IPS-18a (cell line): ENCODE measurements at regions not wholly inside any gene's neighbourhood (a gene's known extent, or its start where the extent isn't known, plus 50 kb on each side); places are given as distances from the start of the nearest gene placed in this dataset.
"Not testable (repeated sequence)": the region's sequence is repeated elsewhere in the genome, so short reads cannot be mapped to it uniquely, and the experiment has no call there.

Source experiments
- H3K27ac ChIP-seq: one replicate; pipeline ENCODE4 v1.5.1; 2013; ENCODE audit warnings: low read length
- H3K27me3 ChIP-seq: one replicate; pipeline ENCODE4 v1.6.1; 2013; ENCODE audit warnings: mild to moderate bottlenecking, low read length; ENCODE audit not compliant: control insufficient read depth, insufficient read depth
- H3K36me3 ChIP-seq: one replicate; pipeline ENCODE4 v1.6.1; 2013; ENCODE audit warnings: low read depth, low read length; ENCODE audit not compliant: control insufficient read depth
- H3K4me1 ChIP-seq: one replicate; pipeline ENCODE4 v1.6.1; 2013; ENCODE audit warnings: low read depth, low read length; ENCODE audit not compliant: control insufficient read depth
- H3K4me3 ChIP-seq: one replicate; pipeline ENCODE4 v1.5.1; 2013; ENCODE audit warnings: low read length
- H3K9ac ChIP-seq: one replicate; pipeline ENCODE4 v1.6.1; 2013; ENCODE audit warnings: mild to moderate bottlenecking, low read length, moderate library complexity
- H3K9me3 ChIP-seq: one replicate; pipeline ENCODE4 v1.6.1; 2013; ENCODE audit warnings: low read depth, low read length; ENCODE audit not compliant: control insufficient read depth

DNA sequence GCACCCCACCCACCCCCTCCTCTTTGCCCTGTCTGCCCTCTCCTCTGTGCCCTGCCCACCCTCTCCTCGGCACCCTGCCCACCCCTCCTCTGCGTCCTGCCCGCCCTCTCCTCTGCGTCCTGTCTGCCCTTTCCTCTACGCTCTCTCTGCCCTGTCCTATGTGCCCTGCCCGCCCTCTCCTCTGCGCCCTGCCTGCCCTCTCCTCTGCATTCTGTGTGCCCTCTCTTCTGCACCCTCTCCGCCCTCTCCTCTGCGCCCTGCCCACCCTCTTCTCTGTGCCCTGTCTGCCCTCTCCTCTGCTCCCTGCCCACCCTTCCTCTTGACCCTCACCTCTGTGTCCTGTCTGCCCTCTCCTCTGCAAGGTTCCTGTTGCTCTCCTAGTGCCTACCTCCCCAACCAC lies 233.6 kb downstream of the SMAD2 start:
- Histone ChIP-seq H3K27ac (no peak overlapping the region), H3K9me3 (no peaks in the 10 kb centered on the region), H3K4me3 (no peak overlapping the region), H3K27me3 (no peaks in the 10 kb centered on the region), H3K9ac (no peak overlapping the region), H3K4me1 (no peaks in the 10 kb centered on the region), H3K36me3 (no peaks in the 10 kb centered on the region)

DNA sequence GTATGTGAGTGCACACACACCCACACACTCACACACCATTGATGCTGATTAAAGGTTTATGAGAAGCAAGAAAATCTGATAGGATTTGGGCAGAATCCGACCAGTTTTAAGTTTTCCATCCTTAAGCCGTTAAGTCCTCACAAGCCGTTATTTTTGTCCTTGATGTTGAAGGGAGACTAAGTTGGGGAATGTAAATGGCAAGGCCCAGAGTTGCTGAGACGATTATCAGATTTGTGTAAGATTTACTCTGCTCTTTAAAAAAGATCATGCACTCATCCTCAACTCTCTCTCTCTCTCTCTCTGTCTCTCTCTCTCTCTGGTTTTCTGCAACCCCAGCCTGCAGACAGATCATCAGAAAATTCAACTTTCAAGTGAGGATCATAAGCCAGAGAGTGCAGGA lies 238.8 kb downstream of the SMAD2 start:
- H3K9ac ChIP-seq, result no peak overlapping the region
- peaks cover 7% of the 10 kb centered on the region for H3K4me1 ChIP-seq
- H3K4me3 ChIP-seq, result no peak overlapping the region
- no peak overlapping the region for H3K27ac ChIP-seq
- H3K9me3 ChIP-seq, result no peaks in the 10 kb centered on the region
- H3K36me3 ChIP-seq, result no peaks in the 10 kb centered on the region
- no peaks in the 10 kb centered on the region for H3K27me3 ChIP-seq

DNA sequence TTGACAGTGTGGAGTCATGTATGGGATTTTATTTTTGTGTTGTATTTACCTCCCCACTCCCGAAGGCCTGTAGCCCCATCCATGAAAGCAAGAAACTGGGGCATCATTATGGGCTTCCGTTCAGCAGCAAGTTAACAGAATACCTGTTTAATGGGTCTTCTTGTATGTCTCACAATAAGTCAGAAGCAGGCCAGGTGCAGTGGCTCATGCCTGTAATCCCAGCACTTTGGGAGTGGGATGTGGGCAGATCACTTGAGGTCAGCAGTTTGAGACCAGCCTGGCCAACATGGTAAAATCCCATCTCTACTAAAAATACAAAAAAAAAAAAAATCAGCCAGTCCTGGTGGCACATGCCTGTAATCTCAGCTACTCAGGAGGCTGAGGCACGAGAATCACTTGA lies 239.7 kb downstream of the SMAD2 start:
- not testable (repeated sequence) for H3K36me3 ChIP-seq, H3K4me1 ChIP-seq, H3K27me3 ChIP-seq, H3K9me3 ChIP-seq, H3K4me3 ChIP-seq, H3K27ac ChIP-seq, H3K9ac ChIP-seq

DNA sequence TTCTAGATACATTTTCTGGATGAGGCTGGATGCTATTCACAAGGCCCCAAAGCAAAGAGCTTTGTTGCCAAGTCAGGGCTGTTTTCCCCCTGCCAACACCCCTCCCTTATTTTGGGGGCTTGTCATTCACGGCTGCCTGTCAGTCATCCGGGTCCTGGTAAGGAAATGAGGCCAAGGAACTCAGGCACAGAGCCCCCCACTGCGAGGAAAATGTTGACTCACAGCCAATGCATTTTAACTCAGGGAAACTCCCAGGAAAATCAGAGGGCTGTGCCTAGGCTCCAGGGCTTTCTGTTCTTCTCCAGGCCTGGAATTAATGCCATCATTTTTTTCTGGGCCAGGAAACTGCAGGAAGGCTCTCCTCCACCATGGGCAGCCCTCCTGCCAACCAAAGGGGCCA lies 241.1 kb downstream of the SMAD2 start:
- Histone ChIP-seq H3K9me3 (no peaks in the 10 kb centered on the region), H3K27ac (no peak overlapping the region), H3K36me3 (no peaks in the 10 kb centered on the region), H3K4me1 (peaks cover 7% of the 10 kb centered on the region), H3K9ac (no peak overlapping the region), H3K27me3 (no peaks in the 10 kb centered on the region), H3K4me3 (no peak overlapping the region)

DNA sequence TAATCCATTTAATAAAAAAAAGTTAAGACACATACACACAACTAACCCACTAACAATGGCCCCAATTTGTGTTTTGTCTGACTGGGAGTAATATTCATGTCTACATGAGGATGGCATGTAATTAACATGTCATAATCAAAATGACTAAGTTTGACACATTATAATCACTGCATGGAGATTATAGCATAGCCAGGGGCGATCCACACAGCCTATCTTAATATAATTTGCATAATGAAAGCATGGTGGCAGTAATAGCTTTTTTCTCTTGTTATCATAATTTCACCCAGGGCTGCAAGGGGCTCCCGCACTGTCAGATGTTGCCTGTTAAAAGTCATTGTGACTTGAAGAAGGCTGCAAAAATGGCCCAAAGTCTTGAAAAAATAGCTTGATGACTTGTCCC lies 243.7 kb downstream of the SMAD2 start:
- Histone ChIP-seq H3K9ac (no peak overlapping the region), H3K9me3 (no peaks in the 10 kb centered on the region), H3K4me3 (no peak overlapping the region), H3K27ac (no peak overlapping the region), H3K36me3 (no peaks in the 10 kb centered on the region), H3K4me1 (peaks cover 7% of the 10 kb centered on the region), H3K27me3 (no peaks in the 10 kb centered on the region)

DNA sequence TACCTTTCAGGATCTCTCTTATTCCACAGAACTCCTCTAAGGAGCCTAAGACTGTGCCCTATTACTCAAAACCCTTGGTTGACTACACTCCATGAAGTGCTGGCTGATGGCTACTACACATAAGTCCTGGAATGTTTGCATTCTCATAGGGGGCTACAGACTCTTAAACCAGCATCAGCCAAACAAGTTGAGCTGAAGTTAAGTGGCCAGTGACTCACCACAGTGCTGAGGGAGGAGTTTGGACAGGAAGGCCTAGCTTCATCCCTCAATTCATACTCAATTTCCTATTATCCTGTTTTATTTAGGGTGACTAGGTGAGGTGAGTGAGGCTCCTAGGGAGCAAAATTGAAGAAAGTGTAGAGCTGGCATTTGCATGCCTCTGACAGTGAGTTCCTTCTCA lies 246.7 kb downstream of the SMAD2 start:
- Histone ChIP-seq H3K9ac (no peak overlapping the region), H3K9me3 (no peaks in the 10 kb centered on the region), H3K36me3 (no peaks in the 10 kb centered on the region), H3K4me3 (no peak overlapping the region), H3K27me3 (no peaks in the 10 kb centered on the region), H3K4me1 (no peaks in the 10 kb centered on the region), H3K27ac (no peak overlapping the region)

DNA sequence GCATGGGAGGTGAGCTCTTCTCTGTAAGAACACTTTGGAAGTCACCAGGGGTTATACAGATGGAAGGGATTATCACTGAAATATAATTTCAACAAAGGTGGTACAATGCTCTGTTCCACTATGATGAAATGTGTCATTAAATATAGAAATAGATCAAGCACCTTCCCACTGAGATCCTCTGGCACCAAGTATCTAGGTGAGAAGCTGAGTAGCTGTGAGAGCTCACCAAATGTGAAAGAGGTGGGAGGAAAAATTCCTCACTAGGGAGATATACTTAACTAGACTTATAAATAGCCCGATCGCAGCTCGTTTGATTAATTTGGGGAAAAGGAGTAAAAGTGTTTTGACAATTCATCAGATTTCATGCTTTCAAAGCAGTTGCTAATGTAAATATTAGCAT lies 247.6 kb downstream of the SMAD2 start:
- Histone ChIP-seq H3K36me3 (no peaks in the 10 kb centered on the region), H3K27me3 (no peaks in the 10 kb centered on the region), H3K27ac (no peak overlapping the region)

DNA sequence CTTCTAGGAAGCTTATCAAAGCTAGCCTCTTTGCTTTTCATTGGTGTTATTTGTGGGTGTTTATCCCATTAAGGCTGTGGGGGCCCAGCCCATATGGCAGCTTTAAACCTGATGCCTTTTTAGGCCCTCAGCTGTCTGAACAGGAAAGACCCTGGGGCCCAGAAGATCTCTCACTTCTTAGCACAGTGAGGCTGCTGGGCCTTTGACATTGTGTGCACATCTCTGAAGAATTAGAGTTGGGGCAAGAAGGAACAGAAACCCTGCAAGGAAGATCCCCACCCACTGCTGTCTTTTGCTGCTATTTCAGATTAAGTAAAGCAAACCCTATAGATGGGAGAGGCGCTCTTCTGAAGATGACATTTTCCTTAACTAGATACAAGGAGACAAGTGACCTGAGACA lies 250.0 kb downstream of the SMAD2 start:
- H3K4me1 ChIP-seq, result no peaks in the 10 kb centered on the region
- no peaks in the 10 kb centered on the region for H3K36me3 ChIP-seq
- H3K9ac ChIP-seq, result no peak overlapping the region
- H3K9me3 ChIP-seq, result no peaks in the 10 kb centered on the region
- no peak overlapping the region for H3K4me3 ChIP-seq
- H3K27me3 ChIP-seq, result no peaks in the 10 kb centered on the region
- no peak overlapping the region for H3K27ac ChIP-seq

More for the DNA sequence above, 247.6 kb downstream of the SMAD2 start:
- Histone ChIP-seq H3K9me3 (no peaks in the 10 kb centered on the region), H3K4me1 (no peaks in the 10 kb centered on the region), H3K9ac (no peak overlapping the region), H3K4me3 (no peak overlapping the region)

DNA sequence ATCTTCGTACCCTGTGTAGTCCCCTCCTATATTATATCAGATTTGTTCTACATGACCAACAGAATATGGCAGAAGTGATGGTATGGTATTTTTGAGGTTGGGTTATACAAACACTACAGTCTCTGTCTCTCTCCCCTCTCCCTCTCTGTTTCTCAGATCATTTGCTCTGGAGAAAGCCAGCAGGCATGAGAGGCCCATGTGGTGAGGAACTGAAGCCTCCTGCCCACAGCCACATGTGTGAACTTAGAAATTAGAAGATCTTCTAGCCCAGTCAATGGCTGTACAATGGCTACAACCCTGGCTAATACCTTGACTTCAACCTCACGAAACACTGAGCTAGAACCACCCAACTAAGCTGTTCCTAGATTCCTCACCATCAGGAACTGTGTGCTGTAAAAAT lies 250.6 kb downstream of the SMAD2 start:
- Histone ChIP-seq H3K9ac (no peak overlapping the region), H3K27me3 (no peaks in the 10 kb centered on the region), H3K4me3 (no peak overlapping the region), H3K36me3 (no peaks in the 10 kb centered on the region), H3K27ac (no peak overlapping the region), H3K9me3 (no peaks in the 10 kb centered on the region), H3K4me1 (no peaks in the 10 kb centered on the region)

DNA sequence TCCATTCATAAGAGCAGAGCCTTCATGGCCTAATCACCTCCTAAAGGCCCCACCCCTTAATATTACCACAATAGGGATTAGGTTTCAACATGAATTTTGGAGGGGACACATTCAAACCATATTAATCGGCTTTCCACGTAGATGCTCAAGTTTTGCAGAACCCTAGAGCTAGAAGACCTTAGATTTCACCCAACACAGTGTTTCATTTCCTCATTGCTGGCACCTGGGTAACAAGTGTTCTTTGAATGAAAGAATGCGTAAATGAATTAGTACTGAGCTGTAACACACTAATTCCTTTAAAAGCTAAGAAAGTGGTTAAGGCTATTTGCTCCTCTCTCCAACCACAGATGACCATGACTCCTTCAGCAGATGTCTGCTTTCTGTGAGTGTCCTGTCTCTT lies 252.5 kb downstream of the SMAD2 start:
- Histone ChIP-seq H3K36me3 (no peaks in the 10 kb centered on the region), H3K4me1 (no peaks in the 10 kb centered on the region), H3K9ac (no peak overlapping the region), H3K27ac (no peak overlapping the region), H3K27me3 (no peaks in the 10 kb centered on the region), H3K4me3 (no peak overlapping the region), H3K9me3 (no peaks in the 10 kb centered on the region)

DNA sequence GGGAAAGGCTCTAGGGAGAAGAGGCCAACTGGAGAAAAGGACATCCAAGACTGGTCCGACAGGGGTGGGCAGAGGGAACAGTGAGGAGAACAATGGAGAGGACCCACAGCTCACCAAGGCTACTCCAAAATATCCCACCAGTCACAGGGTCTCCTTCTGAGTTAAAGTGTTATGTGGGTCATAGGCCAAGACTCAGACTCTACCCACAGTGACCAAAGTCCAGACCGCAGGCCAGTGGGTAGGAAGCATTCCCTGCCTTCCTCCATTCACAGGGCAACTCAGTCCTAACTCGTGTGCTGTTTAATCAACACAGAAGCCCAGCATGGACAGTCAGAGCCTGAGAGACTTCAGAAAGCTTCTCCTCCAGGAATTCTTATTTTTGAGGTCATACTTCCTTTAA lies 260.6 kb downstream of the SMAD2 start:
- Histone ChIP-seq H3K4me1 (no peaks in the 10 kb centered on the region), H3K27ac (no peak overlapping the region), H3K9me3 (no peaks in the 10 kb centered on the region), H3K27me3 (no peaks in the 10 kb centered on the region), H3K9ac (no peak overlapping the region), H3K4me3 (no peak overlapping the region), H3K36me3 (no peaks in the 10 kb centered on the region)

DNA sequence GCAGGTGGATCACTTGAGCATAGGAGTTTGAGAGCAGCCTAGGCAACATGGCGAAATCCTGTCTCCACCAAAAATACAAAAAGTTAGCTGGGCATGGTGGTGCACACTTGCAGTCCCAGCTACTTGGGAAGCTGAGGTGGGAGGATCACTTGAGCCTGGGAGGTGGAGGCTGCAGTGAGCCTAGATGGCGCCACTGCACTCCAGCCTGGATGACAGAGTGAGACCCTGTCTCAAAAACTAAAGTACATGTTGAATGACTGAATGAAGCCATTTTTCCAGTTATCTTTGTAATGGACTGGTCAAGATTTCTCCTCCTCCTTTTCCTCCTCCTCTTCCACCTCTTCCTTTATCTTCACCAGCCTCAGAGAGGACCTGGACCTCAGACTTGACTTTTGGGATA lies 272.0 kb downstream of the SMAD2 start:
- no peak overlapping the region for H3K9ac ChIP-seq
- no peak overlapping the region for H3K27ac ChIP-seq
- H3K4me3 ChIP-seq, result no peak overlapping the region
- H3K9me3 ChIP-seq, result no peaks in the 10 kb centered on the region
- no peaks in the 10 kb centered on the region for H3K4me1 ChIP-seq
- no peaks in the 10 kb centered on the region for H3K36me3 ChIP-seq
- no peaks in the 10 kb centered on the region for H3K27me3 ChIP-seq

DNA sequence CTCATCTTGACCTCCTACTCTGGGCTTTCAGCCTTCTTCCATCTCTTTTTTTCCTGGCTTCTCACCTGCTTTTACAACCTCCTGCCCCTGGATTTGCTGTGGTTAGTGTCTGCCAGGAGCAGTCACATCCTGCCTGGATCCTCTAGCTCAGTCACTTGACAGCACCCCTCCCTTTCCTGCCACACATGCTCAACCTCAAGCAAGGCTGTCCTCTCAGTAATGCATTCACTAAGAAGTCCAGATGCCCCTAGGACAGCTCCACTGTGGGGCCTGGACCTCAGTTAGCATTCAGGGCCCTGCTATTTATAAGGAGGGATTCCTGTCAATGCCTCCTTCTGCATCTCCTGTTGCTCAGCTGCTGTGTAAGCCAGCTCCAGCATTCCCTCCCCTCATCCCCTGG lies 275.5 kb downstream of the SMAD2 start:
- Histone ChIP-seq H3K36me3 (no peaks in the 10 kb centered on the region), H3K4me1 (no peaks in the 10 kb centered on the region), H3K27me3 (no peaks in the 10 kb centered on the region), H3K27ac (no peak overlapping the region), H3K9me3 (no peaks in the 10 kb centered on the region), H3K4me3 (no peak overlapping the region), H3K9ac (no peak overlapping the region)
